Upper lobe of left lung (tissue), 6 donors: ENCODE measurements at regions not wholly inside any gene's neighbourhood (a gene's known extent, or its start where the extent isn't known, plus 50 kb on each side); places are given as distances from the start of the nearest gene placed in this dataset.
"Not testable (repeated sequence)": the region's sequence is repeated elsewhere in the genome, so short reads cannot be mapped to it uniquely, and the experiment has no call there.

ENCODE experiments used
- ATAC-seq, 2 donors: fragments of 200-7000 bp; cut with Tn5 transposase; one replicate each; pipeline ENCODE4 v1.9.1; 2022; ENCODE audit warnings: mild to moderate bottlenecking in 2 of 2, moderate library complexity in 2 of 2; ENCODE audit not compliant: low FRiP score in 2 of 2
- DNase-seq, 2 donors: peaks; one replicate each; pipeline ENCODE4 v3.0.0-alpha.2; 2019 to 2020
- H3K27ac ChIP-seq, 4 donors: fragments of 200-600 bp; sonication (generic); one replicate each; pipeline ENCODE4 v1.5.1; 2016 to 2019
- H3K27me3 ChIP-seq, 4 donors: fragments of 200-600 bp; sonication (generic); one replicate each; pipeline ENCODE4 v1.5.1; 2017 to 2019
- H3K36me3 ChIP-seq, 4 donors: fragments of 200-600 bp; sonication (generic); one replicate each; pipeline ENCODE4 v1.5.1; 2016 to 2019
- H3K4me1 ChIP-seq, 4 donors: fragments of 200-600 bp; sonication (generic); one replicate each; pipeline ENCODE4 v1.5.1; 2018 to 2019
- H3K4me3 ChIP-seq, 4 donors: fragments of 200-600 bp; sonication (generic); one replicate each; pipeline ENCODE4 v1.5.1; 2017 to 2019; ENCODE audit warnings: mild to moderate bottlenecking in 2 of 4, moderate library complexity in 1 of 4
- H3K9me3 ChIP-seq, 4 donors: fragments of 200-600 bp; sonication (generic); one replicate each; pipeline ENCODE4 v1.5.1; 2018 to 2019
- EP300 ChIP-seq, 4 donors: sonication (generic); formaldehyde crosslinking; IDR thresholded peaks; one replicate each; pipeline ENCODE4 v1.5.1; 2017; ENCODE audit warnings: antibody characterized with exemption in 4 of 4, control low read depth in 2 of 4
- POLR2A ChIP-seq, 4 donors: fragments of 450-650 bp; IDR thresholded peaks; one replicate each; pipeline ENCODE4 v1.5.1; 2016 to 2017; ENCODE audit warnings: antibody characterized with exemption in 4 of 4, mild to moderate bottlenecking in 2 of 4
- POLR2AphosphoS5 ChIP-seq, 2 donors: sonication (generic); formaldehyde crosslinking; IDR thresholded peaks; one replicate each; pipeline ENCODE4 v1.5.1; 2017; ENCODE audit warnings: antibody characterized with exemption in 2 of 2
- WGBS, 2 donors: methylation state at CpG; one replicate each; pipeline ENCODE4 v1.1.5; 2017 to 2018; 5-methylcytosine and 5-hydroxymethylcytosine counted together
- TF ChIP-seq, protein P1 (sequence below), 6 experiments: fragments of 450-650 bp in 4 of 6; fragments of 200-600 bp in 2 of 6; sonication (generic) in 2 of 6; IDR thresholded peaks; one replicate each; pipeline ENCODE4 v1.5.1; 2016 to 2019; ENCODE audit warnings: antibody characterized with exemption in 6 of 6
- donor health status: DM: no; HTN: no; CAD: no; lungs with moderate emphysema.
- donor health status: DM: no; HTN: yes; CAD: no; lungs with severe emphysema.

DNA sequence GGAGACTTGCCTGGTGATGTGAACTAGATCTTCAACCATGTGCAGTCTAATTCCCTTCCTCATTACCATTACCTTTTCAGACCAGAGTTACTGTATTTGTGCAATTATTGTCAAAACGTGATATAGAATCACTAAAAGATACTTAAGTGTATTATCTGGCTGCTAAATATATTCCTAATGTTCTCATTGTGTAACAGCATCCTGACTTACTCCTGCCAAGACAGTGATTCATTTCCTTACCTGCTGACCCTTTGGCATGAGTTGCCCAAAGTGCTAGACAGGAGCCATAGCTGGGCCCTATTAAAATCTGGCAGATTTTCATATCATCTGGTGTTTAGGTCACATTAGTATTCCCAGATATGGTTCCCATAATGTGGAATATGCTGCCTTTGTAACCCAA, 598.3 kb upstream of the CAMK1G start:
- Histone ChIP-seq H3K4me1 (peaks cover 0 to 12% (median 6%) of the 10 kb centered on the region in 4 donors), H3K4me3 (no peak overlapping the region), H3K9me3 (no peaks in the 10 kb centered on the region), H3K27me3 (no peaks in the 10 kb centered on the region), H3K27ac (no peak overlapping the region), H3K36me3 (no peaks in the 10 kb centered on the region)
- ATAC-seq (no peak), DNase-seq (no peak)
- TF ChIP-seq POLR2A (IDR thresholded peaks at IDR 0.05) (no peak), POLR2AphosphoS5 (IDR thresholded peaks at IDR 0.05) (no peak), EP300 (IDR thresholded peaks at IDR 0.05) (no peak)
- TF ChIP-seq, protein P1, sequence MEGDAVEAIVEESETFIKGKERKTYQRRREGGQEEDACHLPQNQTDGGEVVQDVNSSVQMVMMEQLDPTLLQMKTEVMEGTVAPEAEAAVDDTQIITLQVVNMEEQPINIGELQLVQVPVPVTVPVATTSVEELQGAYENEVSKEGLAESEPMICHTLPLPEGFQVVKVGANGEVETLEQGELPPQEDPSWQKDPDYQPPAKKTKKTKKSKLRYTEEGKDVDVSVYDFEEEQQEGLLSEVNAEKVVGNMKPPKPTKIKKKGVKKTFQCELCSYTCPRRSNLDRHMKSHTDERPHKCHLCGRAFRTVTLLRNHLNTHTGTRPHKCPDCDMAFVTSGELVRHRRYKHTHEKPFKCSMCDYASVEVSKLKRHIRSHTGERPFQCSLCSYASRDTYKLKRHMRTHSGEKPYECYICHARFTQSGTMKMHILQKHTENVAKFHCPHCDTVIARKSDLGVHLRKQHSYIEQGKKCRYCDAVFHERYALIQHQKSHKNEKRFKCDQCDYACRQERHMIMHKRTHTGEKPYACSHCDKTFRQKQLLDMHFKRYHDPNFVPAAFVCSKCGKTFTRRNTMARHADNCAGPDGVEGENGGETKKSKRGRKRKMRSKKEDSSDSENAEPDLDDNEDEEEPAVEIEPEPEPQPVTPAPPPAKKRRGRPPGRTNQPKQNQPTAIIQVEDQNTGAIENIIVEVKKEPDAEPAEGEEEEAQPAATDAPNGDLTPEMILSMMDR (IDR thresholded peaks at IDR 0.05), result no peak
- WGBS, 2 donors, result 62 to 65% methylated on average over 1 of the region's 1 CpG

DNA sequence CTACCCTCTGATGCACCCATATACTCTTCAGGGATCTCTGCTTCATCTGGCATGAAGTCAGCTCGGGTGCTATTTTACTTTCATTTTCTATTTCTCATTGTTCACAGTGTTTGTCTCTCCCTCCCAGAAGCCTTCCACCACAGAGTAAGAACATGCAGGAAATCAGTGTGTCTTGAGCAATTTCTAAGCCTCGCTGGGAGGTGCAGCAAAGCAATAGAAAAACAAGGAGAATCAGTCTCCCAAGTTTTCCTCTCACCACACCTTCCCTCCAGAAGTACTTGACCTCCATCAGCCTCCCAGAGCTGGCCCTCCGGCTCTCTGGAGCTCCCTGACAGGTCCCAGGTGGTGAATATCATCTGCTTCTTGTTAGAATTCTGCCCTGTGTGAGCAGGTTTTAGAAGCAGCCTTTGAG, 594.7 kb upstream of the CAMK1G start:
- DNase-seq (peak in 1 of 2 donors; percentile 27), ATAC-seq (peak; percentile 30 to 68)
- Histone ChIP-seq H3K36me3 (no peaks in the 10 kb centered on the region), H3K4me1 (peaks cover 0 to 12% (median 6%) of the 10 kb centered on the region in 4 donors), H3K27ac (peak overlapping the region; percentile 13 to 64 (median 51)), H3K27me3 (no peaks in the 10 kb centered on the region), H3K4me3 (peak overlapping the region in 3 of 4 donors; percentile 17 to 39 (median 39)), H3K9me3 (no peaks in the 10 kb centered on the region)
- TF ChIP-seq POLR2A (IDR thresholded peaks at IDR 0.05) (no peak), EP300 (IDR thresholded peaks at IDR 0.05) (no peak), POLR2AphosphoS5 (IDR thresholded peaks at IDR 0.05) (no peak)
- TF ChIP-seq, protein P1 (IDR thresholded peaks at IDR 0.05), result no peak
- 10% methylated on average over 3 of the region's 3 CpGs for WGBS, 2 donors

DNA sequence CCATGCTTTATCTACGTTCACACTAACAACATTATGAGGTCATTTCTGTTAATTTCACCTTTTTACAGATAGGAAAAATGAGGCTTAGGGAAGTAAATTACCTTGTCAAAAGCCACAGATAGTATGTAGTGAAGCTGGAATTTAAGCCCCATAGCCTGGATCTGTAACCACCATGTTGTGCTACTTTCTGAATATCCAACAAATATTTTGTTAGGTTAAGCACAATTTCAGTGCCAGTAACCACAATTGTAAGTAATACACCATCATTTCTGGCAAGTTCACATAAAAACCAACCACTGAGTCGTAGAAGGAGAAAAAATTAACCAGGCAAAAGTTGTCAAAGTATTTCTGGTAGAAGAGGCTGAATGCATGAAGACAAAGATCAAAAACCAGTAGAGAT, 593.1 kb upstream of the CAMK1G start:
- peaks cover 0 to 12% (median 6%) of the 10 kb centered on the region in 4 donors for H3K4me1 ChIP-seq
- no peak overlapping the region for H3K4me3 ChIP-seq
- ATAC-seq (no peak), DNase-seq (no peak)
- no peak overlapping the region for H3K27ac ChIP-seq
- H3K9me3 ChIP-seq, result no peaks in the 10 kb centered on the region
- TF ChIP-seq POLR2A (IDR thresholded peaks at IDR 0.05), result no peak
- TF ChIP-seq, protein P1 (IDR thresholded peaks at IDR 0.05), result no peak
- no peak for TF ChIP-seq POLR2AphosphoS5 (IDR thresholded peaks at IDR 0.05)
- no peak for TF ChIP-seq EP300 (IDR thresholded peaks at IDR 0.05)
- WGBS, 2 donors, result 73 to 82% methylated on average over 2 of the region's 2 CpGs
- no peaks in the 10 kb centered on the region for H3K27me3 ChIP-seq
- H3K36me3 ChIP-seq, result no peaks in the 10 kb centered on the region

DNA sequence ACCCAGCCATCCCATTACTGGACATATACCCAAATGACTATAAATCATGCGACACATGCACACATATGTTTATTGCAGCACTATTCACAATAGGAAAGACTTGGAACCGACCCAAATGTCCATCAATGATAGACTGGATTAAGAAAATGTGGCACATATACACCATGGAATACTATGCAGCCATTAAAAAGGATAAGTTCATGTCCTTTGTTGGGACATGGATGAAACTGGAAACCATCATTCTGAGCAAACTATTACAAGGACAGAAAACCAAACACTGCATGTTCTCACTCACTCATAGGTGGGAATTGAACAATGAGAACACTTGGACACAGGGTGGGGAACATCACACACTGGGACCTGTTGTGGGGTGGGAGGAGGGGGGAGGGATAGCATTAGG, 586.5 kb upstream of the CAMK1G start:
- H3K27me3 ChIP-seq, H3K4me3 ChIP-seq, H3K27ac ChIP-seq, DNase-seq, ATAC-seq, H3K36me3 ChIP-seq, H3K4me1 ChIP-seq, H3K9me3 ChIP-seq: not testable (repeated sequence)
- WGBS, 2 donors, result 62 to 77% methylated on average over 2 of the region's 2 CpGs

DNA sequence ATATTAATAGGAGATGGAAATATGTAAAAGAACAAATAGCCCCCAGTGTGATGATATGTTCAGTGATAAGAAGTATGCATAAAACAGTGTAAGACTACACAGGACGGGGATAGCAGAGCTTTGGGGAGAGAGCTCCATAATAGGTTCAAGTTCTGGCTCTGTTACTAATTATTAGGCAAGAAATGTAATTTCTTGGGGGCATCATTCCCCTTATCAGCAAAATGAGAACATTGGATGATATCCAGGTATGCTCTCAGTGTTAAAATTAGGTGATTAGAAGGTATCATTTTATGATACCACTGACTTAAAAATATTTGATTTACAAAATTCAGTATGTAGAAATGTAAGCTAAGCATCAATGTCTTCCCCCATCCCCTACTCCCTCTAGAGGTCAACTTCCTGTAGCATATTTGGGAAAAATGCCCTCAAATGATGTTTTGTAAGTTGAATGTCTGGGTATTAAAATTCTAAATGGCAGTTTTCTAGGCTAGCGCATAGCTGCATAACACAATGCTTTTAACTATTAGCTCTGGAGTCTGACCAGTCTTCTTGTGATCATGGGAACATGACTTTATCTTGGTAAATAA, 585.7 kb upstream of the CAMK1G start:
- ATAC-seq (no peak), DNase-seq (no peak)
- no peak overlapping the region for H3K27ac ChIP-seq
- H3K4me1 ChIP-seq, result no peaks in the 10 kb centered on the region
- no peaks in the 10 kb centered on the region for H3K27me3 ChIP-seq
- TF ChIP-seq POLR2A (IDR thresholded peaks at IDR 0.05) (no peak), POLR2AphosphoS5 (IDR thresholded peaks at IDR 0.05) (no peak), EP300 (IDR thresholded peaks at IDR 0.05) (no peak)
- TF ChIP-seq, protein P1 (IDR thresholded peaks at IDR 0.05), result no peak
- no peak overlapping the region for H3K4me3 ChIP-seq
- WGBS, 2 donors, result 85 to 91% methylated on average over 2 of the region's 2 CpGs
- H3K9me3 ChIP-seq, result no peaks in the 10 kb centered on the region
- H3K36me3 ChIP-seq, result no peaks in the 10 kb centered on the region
